Activated CD8-positive, alpha-beta memory T cell treated with anti-CD3 and anti-CD28 coated beads, Interleukin-2, amount 50 U/mL, for 4 hours (primary cell): ENCODE measurements at regions not wholly inside any gene's neighbourhood (a gene's known extent, or its start where the extent isn't known, plus 50 kb on each side); places are given as distances from the start of the nearest gene placed in this dataset.
A peak's percentile ranks its signal among the peaks of the same experiment; 100 is the strongest.
"Not testable (repeated sequence)": the region's sequence is repeated elsewhere in the genome, so short reads cannot be mapped to it uniquely, and the experiment has no call there.

Source experiments
- DNase-seq: peaks from one replicate; pipeline ENCODE4 v3.0.0-alpha.2; 2020

- DNase-seq, result not testable (repeated sequence)
These were observed 109.3 kb downstream of the GTF2IRD2B start for GRCh38 chr7:75201606-75202079.

GRCh38 chr7:75205367-75206085 is 113.1 kb downstream of the GTF2IRD2B start:
- not testable (repeated sequence) for DNase-seq

GRCh38 chr7:75215460-75215859 is 123.1 kb downstream of the GTF2IRD2B start:
- DNase-seq, result not testable (repeated sequence)

GRCh38 chr7:75216963-75217362 is 124.6 kb downstream of the GTF2IRD2B start:
- not testable (repeated sequence) for DNase-seq

GRCh38 chr7:75226102-75226501 is 133.7 kb downstream of the GTF2IRD2B start:
- DNase-seq, result not testable (repeated sequence)

- not testable (repeated sequence) for DNase-seq
These were observed 137.2 kb downstream of the GTF2IRD2B start for GRCh38 chr7:75229558-75229957.

- DNase-seq, result not testable (repeated sequence)
These were observed 138.2 kb downstream of the GTF2IRD2B start for GRCh38 chr7:75230558-75230957.

GRCh38 chr7:75235092-75235826 is 142.9 kb downstream of the GTF2IRD2B start:
- not testable (repeated sequence) for DNase-seq

GRCh38 chr7:75235827-75236167 is 143.4 kb downstream of the GTF2IRD2B start:
- not testable (repeated sequence) for DNase-seq

GRCh38 chr7:75237255-75238187 is 145.1 kb downstream of the GTF2IRD2B start:
- peak; percentile 60 for DNase-seq

- DNase-seq, result not testable (repeated sequence)
These were observed 145.9 kb downstream of the GTF2IRD2B start for GRCh38 chr7:75238309-75238708.

GRCh38 chr7:75243638-75244037 is 151.2 kb downstream of the GTF2IRD2B start:
- not testable (repeated sequence) for DNase-seq

- DNase-seq, result not testable (repeated sequence)
These were observed 147.2 kb upstream of the TRIM73 start for GRCh38 chr7:75248216-75248615.

- not testable (repeated sequence) for DNase-seq
These were observed 141.2 kb upstream of the TRIM73 start for GRCh38 chr7:75254238-75254637.

GRCh38 chr7:75257442-75257841 is 138.0 kb upstream of the TRIM73 start:
- not testable (repeated sequence) for DNase-seq

GRCh38 chr7:75259454-75260003 is 135.9 kb upstream of the TRIM73 start:
- not testable (repeated sequence) for DNase-seq

- not testable (repeated sequence) for DNase-seq
These were observed 133.8 kb upstream of the TRIM73 start for GRCh38 chr7:75261660-75262059.

GRCh38 chr7:75268158-75268557 is 127.3 kb upstream of the TRIM73 start:
- DNase-seq, result not testable (repeated sequence)

GRCh38 chr7:75269159-75269558 is 126.3 kb upstream of the TRIM73 start:
- DNase-seq, result not testable (repeated sequence)

GRCh38 chr7:75274114-75274513 is 121.3 kb upstream of the TRIM73 start:
- not testable (repeated sequence) for DNase-seq
